ENCODE measurements at regions not wholly inside any gene's neighbourhood (a gene's known extent, or its start where the extent isn't known, plus 50 kb on each side); places are given as distances from the start of the nearest gene placed in this dataset.

DNA sequence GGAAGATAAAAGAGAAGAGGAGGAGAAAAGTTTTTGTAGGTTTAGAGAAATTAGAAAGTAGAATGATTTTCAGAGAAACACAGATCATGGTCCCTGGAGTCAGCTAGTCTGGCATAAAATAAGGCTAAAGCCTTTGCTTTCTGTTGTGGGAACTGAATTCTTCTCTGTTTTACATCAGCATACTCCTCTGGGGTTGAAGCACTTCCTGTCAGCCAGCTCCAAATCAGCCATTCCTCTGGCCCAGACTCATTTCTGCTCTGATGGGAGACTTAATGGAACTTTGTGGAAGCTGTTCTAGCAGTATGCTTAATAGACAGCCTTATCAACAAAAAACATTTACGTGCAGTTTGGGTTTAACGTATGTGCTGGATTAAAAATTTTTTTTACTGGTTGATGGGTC is 143.2 kb downstream of the HMHB1 start:
- intact Hi-C loops (cut with DNase I): no loop called here
- Histone ChIP-seq H3K27ac (no peak overlapping the region), H3K9me3 (replicated peaks in 1 of 3) (no peaks in the 10 kb centered on the region), H3K4me3 (no peak overlapping the region), H3K4me1 (replicated peaks in 1 of 2) (no peaks in the 10 kb centered on the region), H3K27me3 (no peaks in the 10 kb centered on the region), H3K36me3 (replicated peaks in 1 of 2) (no peaks in the 10 kb centered on the region)
- DNase-seq: no peak
- 75 to 84% (median 81%) methylated on average over 2 of the region's 2 CpGs for WGBS, 4 donors
- TF ChIP-seq POLR2A (IDR thresholded peaks at IDR 0.05): no peak
- TF ChIP-seq, protein P1, sequence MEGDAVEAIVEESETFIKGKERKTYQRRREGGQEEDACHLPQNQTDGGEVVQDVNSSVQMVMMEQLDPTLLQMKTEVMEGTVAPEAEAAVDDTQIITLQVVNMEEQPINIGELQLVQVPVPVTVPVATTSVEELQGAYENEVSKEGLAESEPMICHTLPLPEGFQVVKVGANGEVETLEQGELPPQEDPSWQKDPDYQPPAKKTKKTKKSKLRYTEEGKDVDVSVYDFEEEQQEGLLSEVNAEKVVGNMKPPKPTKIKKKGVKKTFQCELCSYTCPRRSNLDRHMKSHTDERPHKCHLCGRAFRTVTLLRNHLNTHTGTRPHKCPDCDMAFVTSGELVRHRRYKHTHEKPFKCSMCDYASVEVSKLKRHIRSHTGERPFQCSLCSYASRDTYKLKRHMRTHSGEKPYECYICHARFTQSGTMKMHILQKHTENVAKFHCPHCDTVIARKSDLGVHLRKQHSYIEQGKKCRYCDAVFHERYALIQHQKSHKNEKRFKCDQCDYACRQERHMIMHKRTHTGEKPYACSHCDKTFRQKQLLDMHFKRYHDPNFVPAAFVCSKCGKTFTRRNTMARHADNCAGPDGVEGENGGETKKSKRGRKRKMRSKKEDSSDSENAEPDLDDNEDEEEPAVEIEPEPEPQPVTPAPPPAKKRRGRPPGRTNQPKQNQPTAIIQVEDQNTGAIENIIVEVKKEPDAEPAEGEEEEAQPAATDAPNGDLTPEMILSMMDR (IDR thresholded peaks at IDR 0.05): no peak

DNA sequence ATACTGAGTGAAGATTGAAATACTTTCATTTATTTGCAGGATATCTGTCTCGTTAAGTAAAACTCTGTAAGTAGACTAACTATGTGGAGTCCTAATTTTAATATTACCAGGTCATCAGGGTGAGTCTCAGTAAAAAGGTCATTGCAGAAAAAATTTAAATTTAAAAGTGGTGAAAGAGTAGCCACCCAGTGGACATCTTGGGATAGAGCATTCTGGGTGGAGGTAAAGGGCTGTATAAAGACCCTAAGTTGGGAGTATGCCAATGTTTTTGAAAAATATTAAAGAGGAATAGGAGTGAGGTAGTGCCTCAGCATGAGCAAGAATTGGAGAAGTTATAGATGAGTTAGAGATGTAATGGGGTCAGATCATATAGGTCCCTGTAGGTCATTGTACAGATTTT is 145.5 kb downstream of the HMHB1 start:
- WGBS, 4 donors: 57 to 72% (median 64%) methylated on average over 1 of the region's 1 CpG
- TF ChIP-seq POLR2A (IDR thresholded peaks at IDR 0.05): no peak
- TF ChIP-seq, protein P1 (IDR thresholded peaks at IDR 0.05): no peak
- intact Hi-C loops (cut with DNase I): no loop called here
- no peak overlapping the region for H3K4me3 ChIP-seq
- H3K36me3 ChIP-seq (replicated peaks in 1 of 2): no peaks in the 10 kb centered on the region
- H3K27ac ChIP-seq: no peak overlapping the region
- no peaks in the 10 kb centered on the region for H3K9me3 ChIP-seq (replicated peaks in 1 of 3)
- no peaks in the 10 kb centered on the region for H3K4me1 ChIP-seq (replicated peaks in 1 of 2)
- H3K27me3 ChIP-seq: no peaks in the 10 kb centered on the region
- no peak for DNase-seq

DNA sequence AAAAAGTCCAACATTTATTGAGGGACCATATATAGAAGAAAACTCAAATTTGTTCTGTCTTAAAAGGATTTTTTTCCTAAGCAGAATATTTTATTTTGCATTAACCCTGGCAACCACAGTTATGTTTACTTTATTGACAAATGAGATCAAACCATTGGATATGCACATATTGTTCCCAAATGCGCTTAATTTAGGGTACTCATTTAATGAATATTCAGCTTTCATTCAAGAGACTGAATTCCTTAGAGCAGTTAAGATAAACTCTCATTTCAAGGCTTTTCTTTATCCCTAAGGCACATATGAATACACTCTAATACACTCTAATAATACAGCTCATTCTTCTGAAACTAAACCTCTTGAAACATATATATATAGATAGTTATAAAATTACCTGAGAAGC is 150.2 kb downstream of the HMHB1 start:
- Histone ChIP-seq H3K4me1 (replicated peaks in 1 of 2) (no peaks in the 10 kb centered on the region), H3K4me3 (no peak overlapping the region), H3K27me3 (no peaks in the 10 kb centered on the region), H3K9me3 (replicated peaks in 1 of 3) (no peaks in the 10 kb centered on the region), H3K36me3 (replicated peaks in 1 of 2) (no peaks in the 10 kb centered on the region), H3K27ac (no peak overlapping the region)
- DNase-seq: no peak
- no peak for TF ChIP-seq POLR2A (IDR thresholded peaks at IDR 0.05)
- TF ChIP-seq, protein P1 (IDR thresholded peaks at IDR 0.05): no peak
- WGBS, 4 donors: 90 to 96% (median 93%) methylated on average over 1 of the region's 1 CpG
- intact Hi-C loops (cut with DNase I): no loop called here

DNA sequence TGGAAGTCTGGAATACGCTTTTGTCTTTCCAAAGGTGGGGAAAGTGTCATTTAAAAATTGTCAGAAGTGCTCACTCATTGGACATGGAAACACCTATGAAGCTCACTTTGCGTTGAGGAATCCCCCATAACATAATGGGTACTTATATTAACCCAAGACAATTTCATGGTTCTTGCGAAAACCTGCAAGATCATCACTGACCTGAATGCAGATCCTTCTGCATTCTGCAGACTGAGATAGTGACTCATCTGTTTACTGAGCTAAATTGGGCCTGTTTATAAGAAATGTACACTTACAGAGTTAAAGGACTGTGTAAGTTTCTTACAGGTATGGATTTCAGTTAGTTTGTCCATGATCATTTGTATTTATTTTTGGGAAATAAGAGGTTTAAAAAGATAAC is 153.0 kb downstream of the HMHB1 start:
- intact Hi-C loops (cut with DNase I): no loop called here
- Histone ChIP-seq H3K27ac (no peak overlapping the region), H3K9me3 (replicated peaks in 1 of 3) (no peaks in the 10 kb centered on the region), H3K27me3 (no peaks in the 10 kb centered on the region), H3K4me1 (replicated peaks in 1 of 2) (no peaks in the 10 kb centered on the region), H3K36me3 (replicated peaks in 1 of 2) (no peaks in the 10 kb centered on the region), H3K4me3 (no peak overlapping the region)
- DNase-seq: no peak
- TF ChIP-seq, protein P1 (IDR thresholded peaks at IDR 0.05): no peak
- no peak for TF ChIP-seq POLR2A (IDR thresholded peaks at IDR 0.05)
- 85 to 95% (median 90%) methylated on average over 3 of the region's 3 CpGs for WGBS, 4 donors
